Osteoblast (primary cell): ENCODE measurements at regions not wholly inside any gene's neighbourhood (a gene's known extent, or its start where the extent isn't known, plus 50 kb on each side); places are given as distances from the start of the nearest gene placed in this dataset.
"Not testable (repeated sequence)": the region's sequence is repeated elsewhere in the genome, so short reads cannot be mapped to it uniquely, and the experiment has no call there.

Experiments
- DNase-seq: peaks from one replicate; pipeline ENCODE4 v3.0.0; 2011; ENCODE audit warnings: low spot score, mixed read lengths; ENCODE audit not compliant: insufficient read length; ENCODE audit errors: missing footprints
- H2AFZ ChIP-seq: 2 replicates; pipeline ENCODE4 v1.6.0; 2011; ENCODE audit warnings: mild to moderate bottlenecking, low read length
- H3K27ac ChIP-seq: 2 replicates; pipeline ENCODE4 v1.5.1; 2011; ENCODE audit warnings: mild to moderate bottlenecking, low read depth, low read length, moderate library complexity
- H3K27me3 ChIP-seq: 2 replicates; pipeline ENCODE4 v1.6.0; 2012; ENCODE audit warnings: mild to moderate bottlenecking, control low read depth, inconsistent platforms, low read length, moderate library complexity; ENCODE audit not compliant: insufficient read depth
- H3K36me3 ChIP-seq: 2 replicates; pipeline ENCODE4 v1.5.1; 2011; ENCODE audit warnings: mild to moderate bottlenecking, low read length, control low read depth, moderate library complexity; ENCODE audit not compliant: insufficient read depth
- H3K4me1 ChIP-seq: 2 replicates; pipeline ENCODE4 v1.5.1; 2011; ENCODE audit warnings: mild to moderate bottlenecking, low read length, control low read depth, moderate library complexity; ENCODE audit not compliant: insufficient read depth
- H3K4me2 ChIP-seq: 2 replicates; pipeline ENCODE4 v1.6.0; 2011; ENCODE audit warnings: mild to moderate bottlenecking, low read length; ENCODE audit not compliant: insufficient read depth
- H3K4me3 ChIP-seq: fragments of 200-600 bp; sonication (generic); 3 replicates; pipeline ENCODE4 v1.5.1; 2012; ENCODE audit warnings: mild to moderate bottlenecking, low read length, inconsistent platforms; ENCODE audit not compliant: insufficient read depth
- H3K79me2 ChIP-seq: 2 replicates; pipeline ENCODE4 v1.6.0; 2012; ENCODE audit warnings: mild to moderate bottlenecking, low read length, control low read depth, inconsistent platforms; ENCODE audit not compliant: insufficient read depth
- H3K9me3 ChIP-seq: 2 replicates; pipeline ENCODE4 v1.5.1; 2011; ENCODE audit warnings: low read depth, low read length, control low read depth
- H4K20me1 ChIP-seq: 2 replicates; pipeline ENCODE4 v1.6.0; 2012; ENCODE audit warnings: mild to moderate bottlenecking, low read length, control low read depth; ENCODE audit not compliant: insufficient read depth
- TF ChIP-seq, protein P1 (sequence below): IDR thresholded peaks from 2 replicates; pipeline ENCODE4 v1.5.1; 2011; ENCODE audit warnings: mild to moderate bottlenecking, low read depth, low read length, moderate library complexity; ENCODE audit errors: extremely low read depth

DNA sequence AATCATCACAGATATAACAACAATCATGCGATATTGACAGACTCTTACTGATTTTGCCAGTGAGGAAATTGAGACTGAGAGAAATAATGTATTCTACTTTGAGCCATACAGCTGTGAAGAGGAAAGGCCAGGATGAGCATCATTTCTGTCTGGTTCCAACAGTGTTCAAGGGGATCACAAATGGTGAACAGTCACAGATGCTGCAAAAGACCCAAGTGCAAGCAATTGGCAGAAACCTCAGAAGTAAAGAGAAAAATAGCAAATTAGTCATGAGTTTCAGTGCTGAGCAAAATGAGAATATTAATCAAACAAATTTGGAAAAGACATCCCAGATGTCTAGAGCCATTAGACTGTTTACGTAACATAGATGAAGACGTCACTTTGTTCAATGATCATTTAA lies 114.1 kb downstream of the RAB38 start:
- no peak for DNase-seq
- TF ChIP-seq, protein P1, sequence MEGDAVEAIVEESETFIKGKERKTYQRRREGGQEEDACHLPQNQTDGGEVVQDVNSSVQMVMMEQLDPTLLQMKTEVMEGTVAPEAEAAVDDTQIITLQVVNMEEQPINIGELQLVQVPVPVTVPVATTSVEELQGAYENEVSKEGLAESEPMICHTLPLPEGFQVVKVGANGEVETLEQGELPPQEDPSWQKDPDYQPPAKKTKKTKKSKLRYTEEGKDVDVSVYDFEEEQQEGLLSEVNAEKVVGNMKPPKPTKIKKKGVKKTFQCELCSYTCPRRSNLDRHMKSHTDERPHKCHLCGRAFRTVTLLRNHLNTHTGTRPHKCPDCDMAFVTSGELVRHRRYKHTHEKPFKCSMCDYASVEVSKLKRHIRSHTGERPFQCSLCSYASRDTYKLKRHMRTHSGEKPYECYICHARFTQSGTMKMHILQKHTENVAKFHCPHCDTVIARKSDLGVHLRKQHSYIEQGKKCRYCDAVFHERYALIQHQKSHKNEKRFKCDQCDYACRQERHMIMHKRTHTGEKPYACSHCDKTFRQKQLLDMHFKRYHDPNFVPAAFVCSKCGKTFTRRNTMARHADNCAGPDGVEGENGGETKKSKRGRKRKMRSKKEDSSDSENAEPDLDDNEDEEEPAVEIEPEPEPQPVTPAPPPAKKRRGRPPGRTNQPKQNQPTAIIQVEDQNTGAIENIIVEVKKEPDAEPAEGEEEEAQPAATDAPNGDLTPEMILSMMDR, result no peak
- no peak overlapping the region for H2AFZ ChIP-seq
- no peaks in the 10 kb centered on the region for H3K27me3 ChIP-seq
- H3K4me2 ChIP-seq, result no peak overlapping the region
- no peaks in the 10 kb centered on the region for H3K79me2 ChIP-seq
- H4K20me1 ChIP-seq, result no peaks in the 10 kb centered on the region
- H3K4me1 ChIP-seq, result no peaks in the 10 kb centered on the region
- H3K9me3 ChIP-seq, result no peaks in the 10 kb centered on the region
- H3K27ac ChIP-seq, result no peak overlapping the region
- H3K36me3 ChIP-seq, result no peaks in the 10 kb centered on the region
- H3K4me3 ChIP-seq, result no peak overlapping the region

DNA sequence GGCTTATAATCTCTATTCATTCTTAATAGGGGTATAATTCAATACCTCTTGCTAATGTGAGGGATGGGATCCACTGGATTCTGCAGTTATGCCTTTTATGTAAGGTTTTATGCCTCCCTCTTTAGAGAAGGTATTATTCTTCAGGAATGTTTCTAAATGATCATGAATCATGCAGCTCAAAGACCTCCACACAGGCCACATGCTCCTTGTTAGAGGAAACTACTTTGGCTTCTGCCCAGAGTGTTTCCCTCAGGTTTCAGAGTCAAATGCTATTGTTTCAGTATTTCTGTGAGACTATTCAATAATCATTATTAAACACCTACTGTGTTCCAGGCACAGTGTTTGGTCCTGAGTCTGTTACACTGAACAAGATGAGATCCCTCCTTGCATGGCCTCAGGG lies 115.9 kb downstream of the RAB38 start:
- TF ChIP-seq, protein P1, result no peak
- H3K27me3 ChIP-seq, result no peaks in the 10 kb centered on the region
- no peaks in the 10 kb centered on the region for H3K4me1 ChIP-seq
- H3K79me2 ChIP-seq, result no peaks in the 10 kb centered on the region
- DNase-seq, result no peak
- H2AFZ ChIP-seq, result no peak overlapping the region
- H3K36me3 ChIP-seq, result no peaks in the 10 kb centered on the region
- H3K4me3 ChIP-seq, result no peak overlapping the region
- H3K27ac ChIP-seq, result no peak overlapping the region
- no peaks in the 10 kb centered on the region for H3K9me3 ChIP-seq
- H4K20me1 ChIP-seq, result no peaks in the 10 kb centered on the region
- H3K4me2 ChIP-seq, result no peak overlapping the region

DNA sequence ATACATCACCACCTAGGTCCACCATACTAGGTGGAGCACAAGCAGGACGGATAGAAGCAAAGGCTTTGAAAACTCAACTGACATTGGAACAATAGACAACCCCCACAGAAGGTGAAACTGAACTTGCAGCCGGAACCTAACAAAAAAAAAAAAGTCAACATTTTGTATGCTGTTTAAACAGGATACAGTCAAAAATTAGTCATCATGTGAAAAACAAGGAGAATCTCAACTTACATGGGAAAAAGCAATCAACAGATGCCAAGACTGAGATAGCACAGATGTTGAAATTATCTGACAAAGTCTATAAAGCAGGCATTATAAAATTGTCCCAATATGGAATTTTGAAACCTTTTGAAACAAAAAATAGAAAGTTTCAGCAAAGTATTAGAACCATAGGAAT lies 123.8 kb downstream of the RAB38 start:
- no peak for DNase-seq
- Histone ChIP-seq H3K36me3 (no peaks in the 10 kb centered on the region), H4K20me1 (no peaks in the 10 kb centered on the region), H3K79me2 (no peaks in the 10 kb centered on the region), H3K4me1 (no peaks in the 10 kb centered on the region), H2AFZ (no peak overlapping the region), H3K9me3 (no peaks in the 10 kb centered on the region), H3K4me2 (no peak overlapping the region), H3K4me3 (no peak overlapping the region), H3K27me3 (no peaks in the 10 kb centered on the region), H3K27ac (no peak overlapping the region)
- TF ChIP-seq, protein P1, result no peak

DNA sequence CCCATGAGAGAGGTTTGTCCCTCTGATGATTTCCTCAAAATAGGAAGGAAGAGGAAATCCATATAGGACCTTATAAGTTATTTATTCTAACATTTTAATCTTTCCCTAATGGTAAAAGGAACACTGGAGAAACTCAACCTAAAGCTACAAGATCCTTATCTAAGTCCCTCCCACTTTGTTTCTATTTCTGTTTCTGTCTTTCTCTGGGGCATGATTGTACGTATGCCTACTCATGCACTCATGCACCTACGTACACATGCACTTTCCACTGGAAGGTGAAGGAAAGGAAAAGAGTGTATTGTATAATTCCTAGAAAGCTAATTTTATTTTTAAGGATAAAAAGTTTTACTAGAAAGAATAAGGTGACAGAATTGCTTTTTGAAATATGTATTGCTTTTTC lies 125.0 kb downstream of the RAB38 start:
- Histone ChIP-seq H4K20me1 (no peaks in the 10 kb centered on the region), H3K36me3 (no peaks in the 10 kb centered on the region), H3K4me2 (no peak overlapping the region), H2AFZ (no peak overlapping the region), H3K27ac (no peak overlapping the region), H3K79me2 (no peaks in the 10 kb centered on the region), H3K27me3 (no peaks in the 10 kb centered on the region), H3K4me1 (no peaks in the 10 kb centered on the region), H3K4me3 (no peak overlapping the region), H3K9me3 (no peaks in the 10 kb centered on the region)
- no peak for DNase-seq
- TF ChIP-seq, protein P1, result no peak

DNA sequence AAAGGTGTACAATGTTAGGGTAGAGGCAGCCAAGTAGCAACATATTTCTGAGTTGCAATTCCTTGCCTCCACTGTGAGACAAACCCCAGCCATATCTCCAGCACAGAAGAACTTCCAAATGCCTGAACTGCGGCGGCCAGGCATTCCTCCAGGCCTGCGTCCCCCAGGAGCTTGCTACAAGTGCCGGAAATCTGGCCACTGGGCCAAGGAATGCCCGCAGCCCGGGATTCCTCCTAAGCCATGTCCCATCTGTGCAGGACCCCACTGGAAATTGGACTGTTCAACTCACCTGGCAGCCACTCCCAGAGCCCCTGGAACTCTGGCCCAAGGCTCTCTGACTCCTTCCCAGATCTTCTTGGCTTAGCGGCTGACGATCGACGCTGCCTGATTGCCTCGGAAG lies 130.0 kb downstream of the RAB38 start:
- not testable (repeated sequence) for H4K20me1 ChIP-seq, DNase-seq, H3K4me3 ChIP-seq, H3K9me3 ChIP-seq, H3K27me3 ChIP-seq, H3K36me3 ChIP-seq, H3K27ac ChIP-seq, H3K79me2 ChIP-seq, H3K4me1 ChIP-seq, H3K4me2 ChIP-seq, H2AFZ ChIP-seq

DNA sequence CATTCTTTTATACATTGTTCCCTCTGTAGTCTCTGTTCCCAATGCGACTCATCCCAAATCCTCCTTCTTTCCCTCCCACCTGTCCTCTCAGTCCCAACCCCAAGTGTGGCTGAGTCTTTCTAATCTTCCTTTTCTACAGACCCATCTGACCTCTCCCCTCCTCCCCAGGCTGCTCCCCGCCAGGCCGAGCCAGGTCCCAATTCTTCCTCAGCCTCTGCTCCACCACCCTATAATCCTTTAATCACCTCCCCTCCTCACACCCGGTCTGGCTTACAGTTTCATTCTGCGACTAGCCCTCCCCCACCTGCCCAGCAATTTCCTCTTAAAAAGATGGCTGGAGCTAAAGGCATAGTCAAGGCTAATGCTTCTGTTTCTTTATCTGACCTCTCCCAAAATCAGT lies 130.6 kb downstream of the RAB38 start:
- not testable (repeated sequence) for H3K27me3 ChIP-seq, H3K9me3 ChIP-seq, H3K4me3 ChIP-seq, H2AFZ ChIP-seq, H3K36me3 ChIP-seq, H4K20me1 ChIP-seq, H3K27ac ChIP-seq, DNase-seq, H3K4me2 ChIP-seq, H3K4me1 ChIP-seq, H3K79me2 ChIP-seq
